ENCODE measurements at regions not wholly inside any gene's neighbourhood (a gene's known extent, or its start where the extent isn't known, plus 50 kb on each side); places are given as distances from the start of the nearest gene placed in this dataset.

DNA sequence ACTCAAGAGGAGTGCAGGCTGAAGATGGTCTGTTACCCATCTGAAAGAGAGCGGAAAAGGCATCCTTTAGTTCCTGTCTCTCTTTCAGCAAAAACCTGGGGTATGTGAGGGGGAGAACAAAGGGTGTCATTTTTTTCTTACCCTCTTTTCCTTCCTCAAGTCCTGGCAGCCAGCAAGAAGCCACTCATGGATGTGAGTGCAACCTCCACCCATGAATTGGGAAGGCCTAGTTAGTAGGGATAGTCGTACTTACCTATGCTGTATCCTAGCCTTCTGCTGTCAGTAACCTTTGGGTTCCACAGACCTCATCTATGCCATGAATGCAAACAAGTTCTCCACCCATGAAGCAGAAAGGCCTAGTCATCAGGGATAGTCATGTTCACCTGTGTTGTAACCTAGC, 472.8 kb downstream of the ZIC1 start:
- FAIRE-seq (no peak), DNase-seq (ENCODE audit: insufficient read length, low spot score) (no peak)
- TF ChIP-seq TAF1 (IDR thresholded peaks at IDR 0.05; ENCODE audit: low read depth, low read length), result no peak
- no peak for TF ChIP-seq PAX5 (IDR thresholded peaks at IDR 0.05; ENCODE audit: insufficient read depth, low read length, severe bottlenecking)
- no peak for TF ChIP-seq SPI1 (IDR thresholded peaks at IDR 0.05; ENCODE audit: low read depth, low read length)
- TF ChIP-seq POLR2AphosphoS5 (IDR thresholded peaks at IDR 0.05; ENCODE audit: low read depth, low read length), result no peak
- TF ChIP-seq POLR2A (IDR thresholded peaks at IDR 0.05; ENCODE audit: low read depth, low read length), result no peak
- no peak for TF ChIP-seq POU2F2 (IDR thresholded peaks at IDR 0.05; ENCODE audit: low read depth, low read length)

DNA sequence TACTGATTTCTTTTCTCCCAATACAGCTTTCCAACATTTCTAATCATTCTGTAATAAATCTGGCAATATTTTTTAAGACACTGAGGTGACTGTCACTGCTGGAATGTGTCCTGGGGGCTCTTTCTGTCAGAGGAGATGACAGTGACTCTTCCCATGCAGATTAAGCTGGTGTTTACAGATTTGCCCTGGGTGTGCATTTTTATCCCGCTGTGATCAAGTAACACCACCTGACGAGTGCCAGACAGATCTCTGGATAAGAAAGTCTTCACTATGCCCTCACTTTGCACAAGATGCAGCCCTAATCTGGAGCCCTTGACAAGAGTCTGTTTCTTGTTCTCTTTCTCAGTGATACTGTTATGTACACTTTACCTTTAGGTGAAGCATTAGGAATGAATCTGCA, 477.7 kb downstream of the ZIC1 start:
- FAIRE-seq (no peak), DNase-seq (ENCODE audit: insufficient read length, low spot score) (no peak)
- TF ChIP-seq TAF1 (IDR thresholded peaks at IDR 0.05; ENCODE audit: low read depth, low read length), result no peak
- no peak for TF ChIP-seq SPI1 (IDR thresholded peaks at IDR 0.05; ENCODE audit: low read depth, low read length)
- no peak for TF ChIP-seq PAX5 (IDR thresholded peaks at IDR 0.05; ENCODE audit: insufficient read depth, low read length, severe bottlenecking)
- no peak for TF ChIP-seq POU2F2 (IDR thresholded peaks at IDR 0.05; ENCODE audit: low read depth, low read length)
- TF ChIP-seq POLR2AphosphoS5 (IDR thresholded peaks at IDR 0.05; ENCODE audit: low read depth, low read length), result no peak
- no peak for TF ChIP-seq POLR2A (IDR thresholded peaks at IDR 0.05; ENCODE audit: low read depth, low read length)

DNA sequence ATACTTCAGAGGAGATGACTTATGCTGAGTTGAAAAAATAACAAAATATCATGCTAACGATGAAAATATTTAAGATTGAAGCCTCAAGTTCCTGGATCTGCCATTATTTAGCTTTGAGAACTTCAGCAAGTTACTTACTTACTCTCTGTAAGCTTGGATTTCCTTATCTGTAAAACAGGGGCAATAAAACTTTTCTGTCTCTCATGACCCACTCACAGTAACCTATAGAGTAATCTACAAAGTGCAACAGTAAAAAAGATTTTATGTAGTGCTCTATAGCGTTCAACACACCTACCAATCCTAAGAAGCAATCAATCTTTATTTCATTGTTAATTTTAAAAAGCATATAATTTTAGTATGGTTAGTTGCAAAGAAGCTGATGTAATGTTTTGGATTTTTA, 478.6 kb downstream of the ZIC1 start:
- TF ChIP-seq POLR2AphosphoS5 (IDR thresholded peaks at IDR 0.05; ENCODE audit: low read depth, low read length), result no peak
- TF ChIP-seq POLR2A (IDR thresholded peaks at IDR 0.05; ENCODE audit: low read depth, low read length), result no peak
- no peak for TF ChIP-seq TAF1 (IDR thresholded peaks at IDR 0.05; ENCODE audit: low read depth, low read length)
- TF ChIP-seq SPI1 (IDR thresholded peaks at IDR 0.05; ENCODE audit: low read depth, low read length), result no peak
- no peak for TF ChIP-seq PAX5 (IDR thresholded peaks at IDR 0.05; ENCODE audit: insufficient read depth, low read length, severe bottlenecking)
- no peak for DNase-seq (ENCODE audit: insufficient read length, low spot score)
- FAIRE-seq, result no peak

DNA sequence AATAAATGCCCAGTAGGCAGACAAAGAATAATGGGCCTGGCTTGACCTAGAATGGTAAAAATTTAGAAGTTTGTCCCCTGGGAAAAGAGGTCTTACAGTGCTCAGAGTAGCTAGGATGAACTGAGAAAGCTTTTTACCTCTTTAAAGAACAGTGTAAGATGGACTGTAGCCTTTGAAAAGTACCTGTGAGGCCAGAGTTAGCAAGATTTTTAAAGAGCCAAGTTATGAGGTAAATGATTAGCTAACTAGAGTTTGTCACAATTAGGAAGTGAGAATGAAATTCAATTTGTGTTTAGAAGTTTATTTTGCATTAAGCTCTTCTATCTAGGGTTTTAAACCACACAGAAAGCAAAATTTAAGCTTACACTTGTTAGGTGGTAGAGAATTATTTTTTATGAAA, 480.9 kb downstream of the ZIC1 start:
- no peak for DNase-seq (ENCODE audit: insufficient read length, low spot score)
- TF ChIP-seq POLR2AphosphoS5 (IDR thresholded peaks at IDR 0.05; ENCODE audit: low read depth, low read length), result no peak
- no peak for TF ChIP-seq PAX5 (IDR thresholded peaks at IDR 0.05; ENCODE audit: insufficient read depth, low read length, severe bottlenecking)
- TF ChIP-seq SPI1 (IDR thresholded peaks at IDR 0.05; ENCODE audit: low read depth, low read length), result no peak
- TF ChIP-seq POU2F2 (IDR thresholded peaks at IDR 0.05; ENCODE audit: low read depth, low read length), result no peak
- TF ChIP-seq POLR2A (IDR thresholded peaks at IDR 0.05; ENCODE audit: low read depth, low read length), result no peak
- no peak for TF ChIP-seq TAF1 (IDR thresholded peaks at IDR 0.05; ENCODE audit: low read depth, low read length)
- FAIRE-seq, result no peak

DNA sequence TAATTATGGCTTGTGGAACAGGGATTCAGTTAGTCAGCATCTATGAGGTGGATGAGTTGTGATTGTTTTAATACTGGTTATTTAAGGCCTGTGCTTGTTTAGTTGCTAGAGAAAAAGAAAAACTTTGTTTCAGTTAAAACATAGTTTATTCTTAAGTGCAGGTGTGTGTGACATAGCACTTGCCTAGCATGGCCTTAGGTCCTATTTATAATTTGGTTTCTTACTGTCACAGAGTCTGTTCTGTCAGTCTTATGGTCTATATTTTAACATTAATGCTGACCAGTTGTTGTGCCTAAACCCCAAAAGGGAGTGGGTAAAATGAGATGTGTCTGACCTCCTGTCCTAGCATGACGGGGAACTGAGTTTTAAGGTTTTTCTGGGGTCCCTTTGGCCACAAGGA, 486.3 kb downstream of the ZIC1 start:
- FAIRE-seq (no peak), DNase-seq (ENCODE audit: insufficient read length, low spot score) (no peak)
- TF ChIP-seq POLR2AphosphoS5 (IDR thresholded peaks at IDR 0.05; ENCODE audit: low read depth, low read length), result no peak
- TF ChIP-seq SPI1 (IDR thresholded peaks at IDR 0.05; ENCODE audit: low read depth, low read length), result no peak

DNA sequence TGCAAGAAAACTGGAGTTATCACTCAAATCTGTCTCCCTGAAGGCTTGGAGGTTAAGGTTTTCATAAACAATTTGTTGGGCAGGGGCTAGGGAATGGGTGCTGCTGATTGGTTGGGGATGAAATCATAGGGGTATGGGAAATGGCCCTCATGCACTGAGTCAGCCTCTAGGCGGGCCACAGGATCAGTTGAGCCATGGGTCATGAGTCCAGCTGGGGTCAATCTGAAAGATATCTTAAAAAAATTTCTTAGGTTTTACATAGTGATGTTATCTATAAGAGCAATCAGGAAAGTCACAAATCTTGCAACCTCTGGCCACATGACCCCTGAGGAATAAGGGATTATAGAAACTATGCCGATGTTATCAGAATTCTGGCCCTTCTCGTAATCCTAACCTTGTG, 491.7 kb downstream of the ZIC1 start:
- FAIRE-seq, result no peak
- DNase-seq (ENCODE audit: insufficient read length, low spot score), result no peak
- no peak for TF ChIP-seq SPI1 (IDR thresholded peaks at IDR 0.05; ENCODE audit: low read depth, low read length)
- no peak for TF ChIP-seq POLR2AphosphoS5 (IDR thresholded peaks at IDR 0.05; ENCODE audit: low read depth, low read length)
- no peak for TF ChIP-seq PAX5 (IDR thresholded peaks at IDR 0.05; ENCODE audit: insufficient read depth, low read length, severe bottlenecking)
- TF ChIP-seq POU2F2 (IDR thresholded peaks at IDR 0.05; ENCODE audit: low read depth, low read length), result no peak
- no peak for TF ChIP-seq POLR2A (IDR thresholded peaks at IDR 0.05; ENCODE audit: low read depth, low read length)
- TF ChIP-seq TAF1 (IDR thresholded peaks at IDR 0.05; ENCODE audit: low read depth, low read length), result no peak

DNA sequence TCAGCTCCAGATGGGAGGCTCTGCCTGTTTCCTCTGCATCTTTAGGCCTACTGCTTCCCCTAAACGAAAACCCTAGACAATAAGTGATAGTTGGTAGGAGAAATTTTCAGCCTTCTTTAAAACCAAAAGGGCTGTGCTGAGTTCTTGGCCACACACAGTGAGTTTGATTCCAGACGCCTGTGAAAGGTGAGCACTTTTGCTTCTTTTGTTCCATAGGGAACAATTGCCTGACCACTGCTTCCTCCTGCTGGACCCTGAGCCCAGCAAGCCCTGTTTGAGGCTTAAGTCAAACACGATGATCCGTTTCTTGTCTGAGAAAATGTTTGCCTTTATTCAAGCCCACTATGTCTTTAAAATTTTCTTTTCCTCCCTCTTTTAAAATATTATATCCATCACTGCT, 493.9 kb downstream of the ZIC1 start:
- DNase-seq (ENCODE audit: insufficient read length, low spot score) (no peak), FAIRE-seq (no peak)
- TF ChIP-seq POLR2A (IDR thresholded peaks at IDR 0.05; ENCODE audit: low read depth, low read length) (no peak), TAF1 (IDR thresholded peaks at IDR 0.05; ENCODE audit: low read depth, low read length) (no peak), PAX5 (IDR thresholded peaks at IDR 0.05; ENCODE audit: insufficient read depth, low read length, severe bottlenecking) (no peak), SPI1 (IDR thresholded peaks at IDR 0.05; ENCODE audit: low read depth, low read length) (no peak), POLR2AphosphoS5 (IDR thresholded peaks at IDR 0.05; ENCODE audit: low read depth, low read length) (no peak), POU2F2 (IDR thresholded peaks at IDR 0.05; ENCODE audit: low read depth, low read length) (no peak)

DNA sequence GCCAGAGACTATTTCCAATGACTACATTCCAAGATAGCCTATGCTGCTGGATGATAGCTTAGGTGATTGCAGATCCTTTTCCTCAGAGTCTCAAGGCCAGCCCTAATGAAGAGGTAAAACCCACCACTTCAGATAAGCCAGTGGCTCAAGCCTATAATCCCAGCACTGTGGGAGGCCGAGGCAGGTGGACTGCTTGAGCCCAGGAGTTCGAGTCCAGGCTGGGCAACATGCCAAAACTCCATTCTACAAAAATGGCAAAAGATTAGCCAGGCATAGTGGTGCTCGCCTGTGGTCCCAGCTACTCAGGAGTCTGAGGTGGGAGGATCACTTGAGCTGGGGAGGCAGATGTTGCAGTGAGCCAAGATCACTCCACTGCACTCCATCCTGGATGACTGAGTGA, 495.3 kb downstream of the ZIC1 start:
- DNase-seq (ENCODE audit: insufficient read length, low spot score), result no peak
- FAIRE-seq, result no peak
- TF ChIP-seq SPI1 (IDR thresholded peaks at IDR 0.05; ENCODE audit: low read depth, low read length) (no peak), PAX5 (IDR thresholded peaks at IDR 0.05; ENCODE audit: insufficient read depth, low read length, severe bottlenecking) (no peak), POU2F2 (IDR thresholded peaks at IDR 0.05; ENCODE audit: low read depth, low read length) (no peak), POLR2AphosphoS5 (IDR thresholded peaks at IDR 0.05; ENCODE audit: low read depth, low read length) (no peak), TAF1 (IDR thresholded peaks at IDR 0.05; ENCODE audit: low read depth, low read length) (no peak), POLR2A (IDR thresholded peaks at IDR 0.05; ENCODE audit: low read depth, low read length) (no peak)

DNA sequence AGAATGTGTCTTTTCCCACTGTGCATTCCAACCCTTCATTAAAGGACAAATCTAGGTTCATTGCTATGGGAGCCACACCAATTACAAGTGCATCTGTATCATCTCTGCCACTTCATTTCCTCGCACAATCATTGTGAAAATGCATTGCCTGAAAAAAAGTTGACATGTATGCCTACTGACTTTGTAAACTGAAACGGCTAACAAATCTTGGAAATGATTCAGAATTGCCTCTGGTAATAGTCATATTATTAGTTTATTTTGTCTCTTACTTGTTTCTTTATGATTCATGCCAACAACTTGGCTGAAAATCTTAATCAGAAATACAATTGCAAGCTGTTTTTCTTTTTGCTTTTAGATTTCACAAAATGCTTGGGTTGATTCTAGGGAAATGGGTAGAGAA, 497.1 kb downstream of the ZIC1 start:
- FAIRE-seq (no peak), DNase-seq (ENCODE audit: insufficient read length, low spot score) (no peak)
- TF ChIP-seq POLR2A (IDR thresholded peaks at IDR 0.05; ENCODE audit: low read depth, low read length) (no peak), SPI1 (IDR thresholded peaks at IDR 0.05; ENCODE audit: low read depth, low read length) (no peak), PAX5 (IDR thresholded peaks at IDR 0.05; ENCODE audit: insufficient read depth, low read length, severe bottlenecking) (no peak), TAF1 (IDR thresholded peaks at IDR 0.05; ENCODE audit: low read depth, low read length) (no peak), POU2F2 (IDR thresholded peaks at IDR 0.05; ENCODE audit: low read depth, low read length) (no peak), POLR2AphosphoS5 (IDR thresholded peaks at IDR 0.05; ENCODE audit: low read depth, low read length) (no peak)

DNA sequence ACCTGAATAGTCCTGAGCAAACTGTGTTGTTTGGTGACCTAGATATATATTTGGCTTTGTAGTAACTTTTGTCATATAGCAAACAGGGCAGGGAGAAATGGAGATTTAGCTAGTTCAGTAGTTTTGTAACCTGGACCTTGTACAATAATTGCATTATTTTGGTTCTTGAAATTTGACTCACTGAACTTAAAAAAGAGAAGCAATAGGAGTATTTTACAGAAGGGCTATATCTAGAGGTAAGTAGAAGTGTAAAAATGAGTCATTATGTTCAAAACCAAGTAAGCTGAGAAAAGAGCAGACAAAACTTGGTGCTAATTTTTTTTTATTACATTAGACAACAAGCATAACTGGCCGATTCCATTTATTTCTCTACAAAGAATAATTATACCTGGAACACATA, 505.4 kb downstream of the ZIC1 start:
- no peak for DNase-seq (ENCODE audit: insufficient read length, low spot score)
- TF ChIP-seq SPI1 (IDR thresholded peaks at IDR 0.05; ENCODE audit: low read depth, low read length) (no peak), TAF1 (IDR thresholded peaks at IDR 0.05; ENCODE audit: low read depth, low read length) (no peak), PAX5 (IDR thresholded peaks at IDR 0.05; ENCODE audit: insufficient read depth, low read length, severe bottlenecking) (no peak), POLR2AphosphoS5 (IDR thresholded peaks at IDR 0.05; ENCODE audit: low read depth, low read length) (no peak), POU2F2 (IDR thresholded peaks at IDR 0.05; ENCODE audit: low read depth, low read length) (no peak), POLR2A (IDR thresholded peaks at IDR 0.05; ENCODE audit: low read depth, low read length) (no peak)
- FAIRE-seq, result no peak

Measured in GM12891 (cell line).